K562 (cell line): ENCODE measurements at regions not wholly inside any gene's neighbourhood (a gene's known extent, or its start where the extent isn't known, plus 50 kb on each side); places are given as distances from the start of the nearest gene placed in this dataset.

Source experiments
- ARID1B ChIP-seq: fragments of 450-650 bp; IDR thresholded peaks from 2 replicates; pipeline ENCODE4 v1.6.1; 2016; ENCODE audit warnings: antibody characterized with exemption, mild to moderate bottlenecking, inconsistent platforms
- ASH1L ChIP-seq: fragments of 450-650 bp; IDR thresholded peaks from 2 replicates; pipeline ENCODE4 v1.6.1; 2018; ENCODE audit warnings: borderline replicate concordance, mild to moderate bottlenecking, low read depth; ENCODE audit not compliant: partially characterized antibody
- ATF7 ChIP-seq: fragments of 450-650 bp; IDR thresholded peaks from 2 replicates; pipeline ENCODE4 v1.7.1; 2014; ENCODE audit warnings: mild to moderate bottlenecking, moderate library complexity
- BHLHE40 ChIP-seq: IDR thresholded peaks from 2 replicates; pipeline ENCODE4 v1.6.1; 2011; ENCODE audit warnings: low read length, improper control_type of control experiment
- ETV6 ChIP-seq, 3 experiments: fragments of 150-350 bp in 1 of 3; sonication (generic) in 1 of 3; formaldehyde crosslinking in 1 of 3; IDR thresholded peaks; 2 replicates each; pipeline versions ENCODE4 v1.6.1 to v1.8.0; 2014 to 2022; ENCODE audit warnings: borderline replicate concordance in 2 of 3, low read depth in 2 of 3, antibody characterized with exemption in 1 of 3, low read length in 1 of 3, mild to moderate bottlenecking in 1 of 3, missing genetic modification reagents in 1 of 3
- L3MBTL2 ChIP-seq: fragments of 450-650 bp; IDR thresholded peaks from 2 replicates; pipeline ENCODE4 v1.6.1; 2016; ENCODE audit warnings: mild to moderate bottlenecking, moderate library complexity
- MAX ChIP-seq: sonication (generic); formaldehyde crosslinking; IDR thresholded peaks from 2 replicates; pipeline ENCODE4 v1.9.0; 2022; ENCODE audit warnings: mild to moderate bottlenecking, missing genetic modification reagents
- MEIS2 ChIP-seq: fragments of 450-650 bp; IDR thresholded peaks from 2 replicates; pipeline ENCODE4 v1.6.1; 2014; ENCODE audit warnings: mild to moderate bottlenecking; ENCODE audit not compliant: partially characterized antibody
- NFIX ChIP-seq: fragments of 250-450 bp; sonication (Bioruptor Pico); IDR thresholded peaks from 2 replicates; pipeline ENCODE4 v1.4.0; 2020; ENCODE audit warnings: low read depth, mild to moderate bottlenecking, moderate library complexity
- PREB ChIP-seq: sonication (generic); formaldehyde crosslinking; IDR thresholded peaks from 2 replicates; pipeline ENCODE4 v1.8.1; 2023; ENCODE audit warnings: mild to moderate bottlenecking, missing genetic modification reagents
- RAD21 ChIP-seq, 2 experiments: fragments of 250-450 bp in 1 of 2; fragments of 450-650 bp in 1 of 2; sonication (Bioruptor Pico) in 1 of 2; formaldehyde crosslinking in 1 of 2; IDR thresholded peaks in 1 of 2; conservative IDR thresholded peaks in 1 of 2; 2 replicates each; pipeline versions ENCODE4 v1.4.0 to v1.8.0; 2020 to 2022; ENCODE audit warnings: mild to moderate bottlenecking in 2 of 2, moderate library complexity in 1 of 2
- RBM17 ChIP-seq: fragments of 200-400 bp; formaldehyde crosslinking; IDR thresholded peaks from 2 replicates; pipeline ENCODE4 v1.6.1; 2017; ENCODE audit warnings: low read depth, mild to moderate bottlenecking, low read length, borderline replicate concordance
- TCF3 ChIP-seq: sonication (generic); formaldehyde crosslinking; IDR thresholded peaks from 2 replicates; pipeline ENCODE4 v1.4.0; 2020; ENCODE audit warnings: mild to moderate bottlenecking, missing genetic modification reagents
- ZBTB1 ChIP-seq: sonication (generic); formaldehyde crosslinking; IDR thresholded peaks from 2 replicates; pipeline ENCODE4 v1.8.1; 2023; ENCODE audit warnings: missing genetic modification reagents, low read depth, mild to moderate bottlenecking, borderline replicate concordance
- ZFP36 ChIP-seq: fragments of 150-350 bp; IDR thresholded peaks from 2 replicates; pipeline ENCODE4 v1.6.1; 2018; ENCODE audit warnings: low read length, low read depth; ENCODE audit not compliant: partially characterized antibody
- ZNF347 ChIP-seq: fragments of 450-650 bp; formaldehyde crosslinking; IDR thresholded peaks from 2 replicates; pipeline ENCODE4 v1.4.0; 2020; ENCODE audit warnings: low read depth, mild to moderate bottlenecking, moderate library complexity
- ZNF436 ChIP-seq: fragments of 250-450, 450-650 bp; sonication (Bioruptor Pico); formaldehyde crosslinking; IDR thresholded peaks from 2 replicates; pipeline ENCODE4 v1.7.0; 2020; ENCODE audit warnings: mild to moderate bottlenecking
- ZNF780A ChIP-seq: fragments of 250-450 bp; sonication (Bioruptor Pico); IDR thresholded peaks from 2 replicates; pipeline ENCODE4 v1.5.0; 2021; ENCODE audit warnings: mild to moderate bottlenecking
- TF ChIP-seq, protein P1 (sequence below): fragments of 250-450 bp; sonication (Bioruptor Pico); IDR thresholded peaks from 2 replicates; pipeline ENCODE4 v1.8.0; 2022; ENCODE audit warnings: moderate library complexity, mild to moderate bottlenecking, inconsistent platforms
- TF ChIP-seq, protein P2 (sequence below): fragments of 250-450 bp; sonication (Bioruptor Pico); IDR thresholded peaks from 2 replicates; pipeline ENCODE4 v1.4.0; 2020; ENCODE audit warnings: mild to moderate bottlenecking, moderate library complexity

DNA sequence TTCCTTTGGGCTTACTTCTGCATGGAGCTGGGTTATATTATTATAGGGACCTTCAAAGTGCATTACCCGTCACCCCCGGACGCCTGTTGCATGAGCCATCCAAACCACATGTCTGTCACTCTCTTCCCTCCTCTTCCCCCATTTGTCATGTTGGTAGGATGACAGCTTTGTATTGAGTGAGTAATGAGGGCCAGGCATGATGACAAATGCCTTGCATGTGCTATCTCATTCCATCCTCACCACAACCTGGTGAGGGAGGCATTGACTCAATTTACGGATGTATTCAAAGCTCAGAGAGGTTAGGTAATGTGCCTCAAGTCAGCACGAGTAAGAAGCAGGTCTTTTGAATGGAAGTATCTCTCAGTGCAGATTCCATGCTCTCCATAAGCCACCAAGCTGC, 510.5 kb upstream of the TNP1 start (continued):
- TF ChIP-seq MAX (CRISPR knock-in tag) (peak; percentile 46), RAD21 (CRISPR knock-in tag; conservative IDR thresholded peaks at IDR 0.05 in 1 of 2, IDR thresholded peaks at IDR 0.05 in 1 of 2) (peak in 1 of 2 experiments; percentile 49; a peak in 2 of 4 replicates), L3MBTL2 (0 out of 2 replicates have a peak, but pooled peaks have one; percentile 26), ZNF436 (CRISPR knock-in tag) (no peak), ETV6 (IDR thresholded peaks at IDR 0.05; ENCODE audit: borderline replicate concordance in 1 of 2, low read depth in 2 of 2, low read length in 1 of 2) (no peak), ETV6 (CRISPR knock-in tag; IDR thresholded peaks at IDR 0.05; ENCODE audit: borderline replicate concordance) (no peak), RBM17 (no peak), PREB (CRISPR knock-in tag) (no peak), NFIX (CRISPR knock-in tag) (no peak), TCF3 (peak; percentile 50), ATF7 (no peak), ASH1L (no peak), ZFP36 (no peak), ARID1B (no peak), ZNF780A (CRISPR knock-in tag) (no peak), MEIS2 (peak; percentile 93), BHLHE40 (peak; percentile 56; the same call in 1 of the 2 replicates), ZNF347 (CRISPR knock-in tag) (no peak), ZBTB1 (CRISPR knock-in tag) (no peak)
- TF ChIP-seq, protein P1, sequence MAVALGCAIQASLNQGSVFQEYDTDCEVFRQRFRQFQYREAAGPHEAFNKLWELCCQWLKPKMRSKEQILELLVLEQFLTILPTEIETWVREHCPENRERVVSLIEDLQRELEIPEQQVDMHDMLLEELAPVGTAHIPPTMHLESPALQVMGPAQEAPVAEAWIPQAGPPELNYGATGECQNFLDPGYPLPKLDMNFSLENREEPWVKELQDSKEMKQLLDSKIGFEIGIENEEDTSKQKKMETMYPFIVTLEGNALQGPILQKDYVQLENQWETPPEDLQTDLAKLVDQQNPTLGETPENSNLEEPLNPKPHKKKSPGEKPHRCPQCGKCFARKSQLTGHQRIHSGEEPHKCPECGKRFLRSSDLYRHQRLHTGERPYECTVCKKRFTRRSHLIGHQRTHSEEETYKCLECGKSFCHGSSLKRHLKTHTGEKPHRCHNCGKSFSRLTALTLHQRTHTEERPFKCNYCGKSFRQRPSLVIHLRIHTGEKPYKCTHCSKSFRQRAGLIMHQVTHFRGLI (CRISPR knock-in tag), result no peak
- TF ChIP-seq, protein P2, sequence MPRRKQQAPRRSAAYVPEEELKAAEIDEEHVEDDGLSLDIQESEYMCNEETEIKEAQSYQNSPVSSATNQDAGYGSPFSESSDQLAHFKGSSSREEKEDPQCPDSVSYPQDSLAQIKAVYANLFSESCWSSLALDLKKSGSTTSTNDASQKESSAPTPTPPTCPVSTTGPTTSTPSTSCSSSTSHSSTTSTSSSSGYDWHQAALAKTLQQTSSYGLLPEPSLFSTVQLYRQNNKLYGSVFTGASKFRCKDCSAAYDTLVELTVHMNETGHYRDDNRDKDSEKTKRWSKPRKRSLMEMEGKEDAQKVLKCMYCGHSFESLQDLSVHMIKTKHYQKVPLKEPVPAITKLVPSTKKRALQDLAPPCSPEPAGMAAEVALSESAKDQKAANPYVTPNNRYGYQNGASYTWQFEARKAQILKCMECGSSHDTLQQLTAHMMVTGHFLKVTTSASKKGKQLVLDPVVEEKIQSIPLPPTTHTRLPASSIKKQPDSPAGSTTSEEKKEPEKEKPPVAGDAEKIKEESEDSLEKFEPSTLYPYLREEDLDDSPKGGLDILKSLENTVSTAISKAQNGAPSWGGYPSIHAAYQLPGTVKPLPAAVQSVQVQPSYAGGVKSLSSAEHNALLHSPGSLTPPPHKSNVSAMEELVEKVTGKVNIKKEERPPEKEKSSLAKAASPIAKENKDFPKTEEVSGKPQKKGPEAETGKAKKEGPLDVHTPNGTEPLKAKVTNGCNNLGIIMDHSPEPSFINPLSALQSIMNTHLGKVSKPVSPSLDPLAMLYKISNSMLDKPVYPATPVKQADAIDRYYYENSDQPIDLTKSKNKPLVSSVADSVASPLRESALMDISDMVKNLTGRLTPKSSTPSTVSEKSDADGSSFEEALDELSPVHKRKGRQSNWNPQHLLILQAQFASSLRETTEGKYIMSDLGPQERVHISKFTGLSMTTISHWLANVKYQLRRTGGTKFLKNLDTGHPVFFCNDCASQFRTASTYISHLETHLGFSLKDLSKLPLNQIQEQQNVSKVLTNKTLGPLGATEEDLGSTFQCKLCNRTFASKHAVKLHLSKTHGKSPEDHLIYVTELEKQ (CRISPR knock-in tag), result peak; percentile 52; the same call in 1 of the 2 replicates
